ENCODE measurements at regions not wholly inside any gene's neighbourhood (a gene's known extent, or its start where the extent isn't known, plus 50 kb on each side); places are given as distances from the start of the nearest gene placed in this dataset.

GRCh38 chr15:27623149-27623548, 476.0 kb downstream of the OCA2 start:
- no peak for TF ChIP-seq CTCF (conservative IDR thresholded peaks at IDR 0.05)
- H3K27ac ChIP-seq, result no peak overlapping the region

GRCh38 chr15:27622371-27622770, 476.7 kb downstream of the OCA2 start:
- no peak overlapping the region for H3K27ac ChIP-seq
- no peak for TF ChIP-seq CTCF (conservative IDR thresholded peaks at IDR 0.05)

- H3K27ac ChIP-seq, result no peak overlapping the region
- no peak for TF ChIP-seq CTCF (conservative IDR thresholded peaks at IDR 0.05)
Measured at GRCh38 chr15:27619204-27619603, 479.9 kb downstream of the OCA2 start.

- no peak overlapping the region for H3K27ac ChIP-seq
- no peak for TF ChIP-seq CTCF (conservative IDR thresholded peaks at IDR 0.05)
Measured at GRCh38 chr15:27617013-27617412, 482.1 kb downstream of the OCA2 start.

- no peak for TF ChIP-seq CTCF (conservative IDR thresholded peaks at IDR 0.05)
- no peak overlapping the region for H3K27ac ChIP-seq
Measured at GRCh38 chr15:27608248-27608647, 490.9 kb downstream of the OCA2 start.

GRCh38 chr15:27601239-27601960, 497.7 kb downstream of the OCA2 start:
- no peak for TF ChIP-seq CTCF (conservative IDR thresholded peaks at IDR 0.05)
- H3K27ac ChIP-seq, result peak overlapping the region; percentile 51

- no peak for TF ChIP-seq CTCF (conservative IDR thresholded peaks at IDR 0.05)
- no peak overlapping the region for H3K27ac ChIP-seq
Measured at GRCh38 chr15:27599034-27599433, 500.1 kb downstream of the OCA2 start.
